Loucy (cell line): ENCODE measurements at regions not wholly inside any gene's neighbourhood (a gene's known extent, or its start where the extent isn't known, plus 50 kb on each side); places are given as distances from the start of the nearest gene placed in this dataset.

ENCODE experiments used
- H2AFZ ChIP-seq: fragments of 200-600 bp; sonication (generic); 2 replicates; pipeline ENCODE4 v1.6.0; 2016; ENCODE audit warnings: antibody characterized with exemption, mild to moderate bottlenecking, low read length, moderate library complexity
- H3F3A ChIP-seq: fragments of 200-600 bp; 2 replicates; pipeline ENCODE4 v1.6.0; 2016; ENCODE audit warnings: antibody characterized with exemption, low read depth, mild to moderate bottlenecking
- H3K27me3 ChIP-seq: fragments of 200-600 bp; sonication (generic); 2 replicates; pipeline ENCODE4 v1.6.1; 2014; ENCODE audit warnings: low read length, mild to moderate bottlenecking; ENCODE audit not compliant: insufficient read depth, poor library complexity, severe bottlenecking
- H3K36me3 ChIP-seq: fragments of 200-600 bp; sonication (generic); 2 replicates; pipeline ENCODE4 v1.6.1; 2016; ENCODE audit warnings: low read length; ENCODE audit not compliant: insufficient read depth
- H3K4me1 ChIP-seq: fragments of 200-600 bp; sonication (generic); 2 replicates; pipeline ENCODE4 v1.5.1; 2014; ENCODE audit warnings: low read length, mild to moderate bottlenecking; ENCODE audit not compliant: insufficient read depth, poor library complexity, severe bottlenecking
- H3K4me2 ChIP-seq: fragments of 200-600 bp; sonication (generic); 2 replicates; pipeline ENCODE4 v1.6.0; 2014; ENCODE audit warnings: antibody characterized with exemption, low read length, low read depth, mild to moderate bottlenecking; ENCODE audit not compliant: poor library complexity, severe bottlenecking
- H3K4me3 ChIP-seq: fragments of 200-600 bp; sonication (generic); 2 replicates; pipeline ENCODE4 v1.5.1; 2014; ENCODE audit warnings: low read length, mild to moderate bottlenecking, mixed read lengths; ENCODE audit not compliant: poor library complexity, severe bottlenecking
- H3K79me2 ChIP-seq: fragments of 200-600 bp; sonication (generic); 2 replicates; pipeline ENCODE4 v1.6.1; 2014; ENCODE audit warnings: low read length; ENCODE audit not compliant: insufficient read depth
- H3K9ac ChIP-seq: fragments of 200-600 bp; sonication (generic); 2 replicates; pipeline ENCODE4 v1.6.0; 2014; ENCODE audit warnings: mild to moderate bottlenecking, low read depth, low read length, moderate library complexity; ENCODE audit not compliant: poor library complexity, severe bottlenecking
- H3K9me2 ChIP-seq: fragments of 200-600 bp; sonication (generic); replicated peaks from 2 replicates; pipeline ENCODE4 v1.6.1; 2016; ENCODE audit warnings: low read depth, low read length, mixed read lengths
- H3K9me3 ChIP-seq: fragments of 200-600 bp; sonication (generic); 2 replicates; pipeline ENCODE4 v1.6.1; 2014; ENCODE audit warnings: mild to moderate bottlenecking, antibody characterized with exemption, low read length, low read depth; ENCODE audit not compliant: insufficient read depth
- H4K20me1 ChIP-seq: fragments of 200-600 bp; sonication (generic); 2 replicates; pipeline ENCODE4 v1.6.0; 2014; ENCODE audit warnings: antibody characterized with exemption, low read length, mild to moderate bottlenecking; ENCODE audit not compliant: insufficient read depth, poor library complexity, severe bottlenecking
- EZH2phosphoT487 ChIP-seq: fragments of 200-600 bp; IDR thresholded peaks from 2 replicates; pipeline ENCODE4 v1.6.1; 2018; ENCODE audit warnings: antibody characterized with exemption, mild to moderate bottlenecking, moderate library complexity, borderline replicate concordance
- TF ChIP-seq, protein P1 (sequence below): fragments of 200-600 bp; sonication (generic); conservative IDR thresholded peaks from 2 replicates; pipeline ENCODE4 v1.5.1; 2014; ENCODE audit warnings: mild to moderate bottlenecking, antibody characterized with exemption, low read length

DNA sequence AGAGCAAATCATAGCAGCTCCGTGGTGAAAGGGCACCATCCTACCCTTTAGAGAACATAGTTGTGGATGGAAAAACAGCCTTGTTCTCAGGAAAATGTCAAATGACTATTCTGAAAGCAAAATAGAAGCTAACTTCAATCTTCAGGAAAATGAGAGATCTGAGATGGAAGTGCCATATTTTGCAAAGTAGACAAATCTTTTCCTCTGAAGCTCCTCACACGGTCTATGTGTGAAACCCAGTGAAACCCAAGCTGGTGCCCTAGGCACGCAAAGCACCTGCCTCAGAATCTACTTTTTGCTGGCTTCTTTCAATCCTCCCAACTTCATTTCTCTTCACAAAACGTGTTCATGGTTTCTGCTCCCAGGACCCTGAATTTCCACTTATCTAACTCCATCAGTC is 325.2 kb upstream of the CDH4 start:
- Histone ChIP-seq H4K20me1 (no peaks in the 10 kb centered on the region), H2AFZ (no peak overlapping the region), H3K9ac (no peak overlapping the region), H3K27me3 (no peaks in the 10 kb centered on the region), H3K4me1 (no peaks in the 10 kb centered on the region), H3F3A (no peaks in the 10 kb centered on the region), H3K4me3 (no peak overlapping the region), H3K36me3 (no peaks in the 10 kb centered on the region), H3K4me2 (no peak overlapping the region), H3K9me2 (no peaks in the 10 kb centered on the region), H3K9me3 (no peaks in the 10 kb centered on the region), H3K79me2 (no peaks in the 10 kb centered on the region)
- no peak for TF ChIP-seq EZH2phosphoT487
- TF ChIP-seq, protein P1, sequence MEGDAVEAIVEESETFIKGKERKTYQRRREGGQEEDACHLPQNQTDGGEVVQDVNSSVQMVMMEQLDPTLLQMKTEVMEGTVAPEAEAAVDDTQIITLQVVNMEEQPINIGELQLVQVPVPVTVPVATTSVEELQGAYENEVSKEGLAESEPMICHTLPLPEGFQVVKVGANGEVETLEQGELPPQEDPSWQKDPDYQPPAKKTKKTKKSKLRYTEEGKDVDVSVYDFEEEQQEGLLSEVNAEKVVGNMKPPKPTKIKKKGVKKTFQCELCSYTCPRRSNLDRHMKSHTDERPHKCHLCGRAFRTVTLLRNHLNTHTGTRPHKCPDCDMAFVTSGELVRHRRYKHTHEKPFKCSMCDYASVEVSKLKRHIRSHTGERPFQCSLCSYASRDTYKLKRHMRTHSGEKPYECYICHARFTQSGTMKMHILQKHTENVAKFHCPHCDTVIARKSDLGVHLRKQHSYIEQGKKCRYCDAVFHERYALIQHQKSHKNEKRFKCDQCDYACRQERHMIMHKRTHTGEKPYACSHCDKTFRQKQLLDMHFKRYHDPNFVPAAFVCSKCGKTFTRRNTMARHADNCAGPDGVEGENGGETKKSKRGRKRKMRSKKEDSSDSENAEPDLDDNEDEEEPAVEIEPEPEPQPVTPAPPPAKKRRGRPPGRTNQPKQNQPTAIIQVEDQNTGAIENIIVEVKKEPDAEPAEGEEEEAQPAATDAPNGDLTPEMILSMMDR, result no peak

DNA sequence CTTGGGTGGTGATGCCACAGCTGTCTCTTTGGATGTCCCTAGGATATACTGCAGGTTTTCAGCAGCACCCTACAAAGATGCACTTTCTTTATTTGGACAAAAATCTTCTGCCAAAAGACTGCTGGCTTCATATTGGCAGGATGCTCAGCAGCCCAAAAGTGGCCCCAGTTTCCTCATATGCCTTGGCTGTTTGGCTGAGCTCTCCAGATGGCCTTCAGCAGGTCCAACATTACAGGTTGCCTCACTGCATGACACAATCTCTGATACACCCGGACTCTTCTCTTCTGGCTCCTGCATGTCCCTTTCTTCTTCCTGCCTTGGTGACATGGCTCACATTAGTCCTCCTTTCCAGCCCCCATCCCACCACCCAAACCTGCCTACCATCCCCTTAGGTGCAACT is 323.7 kb upstream of the CDH4 start:
- Histone ChIP-seq H3F3A (no peaks in the 10 kb centered on the region), H3K9me3 (no peaks in the 10 kb centered on the region), H3K4me1 (no peaks in the 10 kb centered on the region), H2AFZ (no peak overlapping the region), H3K79me2 (no peaks in the 10 kb centered on the region), H3K9me2 (no peaks in the 10 kb centered on the region), H3K4me3 (no peak overlapping the region), H3K4me2 (no peak overlapping the region), H3K36me3 (no peaks in the 10 kb centered on the region), H3K27me3 (no peaks in the 10 kb centered on the region), H4K20me1 (no peaks in the 10 kb centered on the region), H3K9ac (no peak overlapping the region)
- TF ChIP-seq, protein P1, result no peak
- TF ChIP-seq EZH2phosphoT487, result no peak

DNA sequence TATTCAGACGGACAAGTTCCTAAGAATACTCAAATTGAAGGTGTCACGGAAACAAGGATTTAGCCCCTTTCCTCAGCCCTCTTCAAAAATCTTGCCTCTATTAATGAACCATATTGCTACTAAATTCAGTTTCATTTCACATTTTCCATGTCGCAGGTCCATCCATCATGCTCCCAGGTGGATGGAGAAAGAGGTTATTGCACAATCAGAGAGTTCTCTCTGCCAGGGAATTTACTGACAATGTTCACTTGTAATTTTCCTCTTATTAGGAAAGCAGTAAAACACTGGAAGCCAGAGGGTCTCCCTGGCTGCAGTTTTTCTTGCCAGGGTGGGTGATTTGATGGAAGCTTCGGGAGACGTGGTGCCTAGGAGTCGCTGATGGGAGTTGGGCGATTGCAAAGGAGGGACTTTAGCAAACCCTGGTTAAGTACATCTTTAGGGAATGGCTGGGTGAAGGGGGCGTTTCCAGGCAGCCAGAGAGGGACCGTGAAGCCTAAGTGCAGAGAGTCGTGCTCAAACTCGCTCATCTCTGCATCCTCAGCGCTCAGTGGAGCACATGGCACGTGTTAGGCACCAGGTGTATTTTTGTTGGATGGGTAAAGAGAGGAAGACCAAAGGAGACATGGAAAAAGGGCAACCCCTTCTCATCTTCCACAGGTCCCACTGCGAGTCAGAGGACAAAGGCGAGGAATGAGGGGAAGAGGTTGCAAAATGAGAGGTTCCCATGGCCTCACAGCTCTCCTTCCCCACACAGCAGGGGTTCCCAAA is 321.9 kb upstream of the CDH4 start:
- TF ChIP-seq EZH2phosphoT487, result no peak
- TF ChIP-seq, protein P1, result no peak
- no peak overlapping the region for H3K4me2 ChIP-seq

More for the DNA sequence above, 321.9 kb upstream of the CDH4 start:
- no peak overlapping the region for H3K9ac ChIP-seq
- no peaks in the 10 kb centered on the region for H3K9me3 ChIP-seq
- no peaks in the 10 kb centered on the region for H4K20me1 ChIP-seq
- no peaks in the 10 kb centered on the region for H3K36me3 ChIP-seq
- H3K9me2 ChIP-seq, result no peaks in the 10 kb centered on the region
- H3K27me3 ChIP-seq, result no peaks in the 10 kb centered on the region
- H3F3A ChIP-seq, result no peaks in the 10 kb centered on the region
- H3K79me2 ChIP-seq, result no peaks in the 10 kb centered on the region
- H3K4me1 ChIP-seq, result no peaks in the 10 kb centered on the region
- no peak overlapping the region for H2AFZ ChIP-seq
- no peak overlapping the region for H3K4me3 ChIP-seq
